ENCODE measurements at regions not wholly inside any gene's neighbourhood (a gene's known extent, or its start where the extent isn't known, plus 50 kb on each side); places are given as distances from the start of the nearest gene placed in this dataset.
A peak's percentile ranks its signal among the peaks of the same experiment; 100 is the strongest.

GRCh38 chr12:60290532-60290931 is 694.7 kb downstream of the SLC16A7 start:
- Histone ChIP-seq H3K79me2 (no peaks in the 10 kb centered on the region), H2AFZ (no peak overlapping the region), H3K4me1 (ENCODE audit: insufficient read depth) (no peaks in the 10 kb centered on the region), H4K20me1 (ENCODE audit: insufficient read depth, poor library complexity, severe bottlenecking) (no peaks in the 10 kb centered on the region), H3K4me3 (no peak overlapping the region), H3K4me2 (no peak overlapping the region), H3K9me3 (ENCODE audit: low read depth) (no peaks in the 10 kb centered on the region), H3K27ac (no peak overlapping the region), H3K9me2 (replicated peaks; ENCODE audit: insufficient read depth) (no peaks in the 10 kb centered on the region), H3K36me3 (replicated peaks; ENCODE audit: insufficient read depth, low read depth) (no peaks in the 10 kb centered on the region), H3K27me3 (no peaks in the 10 kb centered on the region)
- DNase-seq (ENCODE audit: low spot score): no peak
- TF ChIP-seq EZH2phosphoT487 (IDR thresholded peaks at IDR 0.05; ENCODE audit: low read depth, severe bottlenecking, unreplicated experiment) (no peak), EZH2 (IDR thresholded peaks at IDR 0.05; ENCODE audit: borderline replicate concordance) (no peak), CTCF (IDR thresholded peaks at IDR 0.05; ENCODE audit: poor library complexity) (no peak)
- WGBS (ENCODE audit: low lambda C conversion rate, missing lambda C conversion rate): 89% methylated on average over 1 of the region's 1 CpG

GRCh38 chr12:60308366-60308991 is 712.6 kb downstream of the SLC16A7 start:
- H3K27ac ChIP-seq: no peak overlapping the region
- no peaks in the 10 kb centered on the region for H3K27me3 ChIP-seq
- no peaks in the 10 kb centered on the region for H3K36me3 ChIP-seq (replicated peaks; ENCODE audit: insufficient read depth, low read depth)
- no peak overlapping the region for H2AFZ ChIP-seq
- no peaks in the 10 kb centered on the region for H3K79me2 ChIP-seq
- no peak for TF ChIP-seq CTCF (IDR thresholded peaks at IDR 0.05; ENCODE audit: poor library complexity)
- TF ChIP-seq EZH2phosphoT487 (IDR thresholded peaks at IDR 0.05; ENCODE audit: low read depth, severe bottlenecking, unreplicated experiment): no peak
- TF ChIP-seq EZH2 (IDR thresholded peaks at IDR 0.05; ENCODE audit: borderline replicate concordance): no peak
- no peak overlapping the region for H3K4me3 ChIP-seq
- WGBS (ENCODE audit: low lambda C conversion rate, missing lambda C conversion rate): 59% methylated on average over 1 of the region's 1 CpG
- H3K4me1 ChIP-seq (ENCODE audit: insufficient read depth): no peaks in the 10 kb centered on the region
- no peaks in the 10 kb centered on the region for H3K9me3 ChIP-seq (ENCODE audit: low read depth)
- DNase-seq (ENCODE audit: low spot score): no peak
- H3K9me2 ChIP-seq (replicated peaks; ENCODE audit: insufficient read depth): no peaks in the 10 kb centered on the region
- H3K4me2 ChIP-seq: no peak overlapping the region
- H4K20me1 ChIP-seq (ENCODE audit: insufficient read depth, poor library complexity, severe bottlenecking): no peaks in the 10 kb centered on the region

GRCh38 chr12:60311940-60312339 is 716.1 kb downstream of the SLC16A7 start:
- no peaks in the 10 kb centered on the region for H3K9me3 ChIP-seq (ENCODE audit: low read depth)
- H3K4me2 ChIP-seq: no peak overlapping the region
- no peak for TF ChIP-seq EZH2phosphoT487 (IDR thresholded peaks at IDR 0.05; ENCODE audit: low read depth, severe bottlenecking, unreplicated experiment)
- no peak for TF ChIP-seq EZH2 (IDR thresholded peaks at IDR 0.05; ENCODE audit: borderline replicate concordance)
- no peak for TF ChIP-seq CTCF (IDR thresholded peaks at IDR 0.05; ENCODE audit: poor library complexity)
- H3K27me3 ChIP-seq: no peaks in the 10 kb centered on the region
- no peaks in the 10 kb centered on the region for H3K9me2 ChIP-seq (replicated peaks; ENCODE audit: insufficient read depth)
- no peak for DNase-seq (ENCODE audit: low spot score)
- no peak overlapping the region for H2AFZ ChIP-seq
- H3K79me2 ChIP-seq: no peaks in the 10 kb centered on the region
- no peak overlapping the region for H3K4me3 ChIP-seq
- H3K27ac ChIP-seq: peak overlapping the region; percentile 44
- no peaks in the 10 kb centered on the region for H4K20me1 ChIP-seq (ENCODE audit: insufficient read depth, poor library complexity, severe bottlenecking)
- no peaks in the 10 kb centered on the region for H3K36me3 ChIP-seq (replicated peaks; ENCODE audit: insufficient read depth, low read depth)
- no peaks in the 10 kb centered on the region for H3K4me1 ChIP-seq (ENCODE audit: insufficient read depth)
- 78% methylated on average over 2 of the region's 2 CpGs for WGBS (ENCODE audit: low lambda C conversion rate, missing lambda C conversion rate)

Data from hepatocyte (in vitro differentiated cells).